Mesothelial cell of epicardium (in vitro differentiated cells): ENCODE measurements at regions not wholly inside any gene's neighbourhood (a gene's known extent, or its start where the extent isn't known, plus 50 kb on each side); places are given as distances from the start of the nearest gene placed in this dataset.
"Not testable (repeated sequence)": the region's sequence is repeated elsewhere in the genome, so short reads cannot be mapped to it uniquely, and the experiment has no call there.

Experiments
- DNase-seq, 2 experiments: peaks; one replicate each; pipeline ENCODE4 v3.0.0; 2021; ENCODE audit warnings: low spot score in 2 of 2; ENCODE audit not compliant: unreplicated experiment in 2 of 2
- H3K27ac Mint-ChIP-seq: 2 replicates; pipeline ENCODE4 v1.8.0; 2021; ENCODE audit warnings: mixed read lengths
- H3K27me3 Mint-ChIP-seq: 2 replicates; pipeline ENCODE4 v1.8.0; 2021; ENCODE audit warnings: low read depth, mixed read lengths
- H3K36me3 Mint-ChIP-seq: 2 replicates; pipeline ENCODE4 v1.8.0; 2021; ENCODE audit warnings: mixed read lengths
- H3K4me1 Mint-ChIP-seq: 2 replicates; pipeline ENCODE4 v1.8.0; 2021; ENCODE audit warnings: mixed read lengths
- H3K4me3 Mint-ChIP-seq: 2 replicates; pipeline ENCODE4 v1.8.0; 2021; ENCODE audit warnings: mild to moderate bottlenecking, moderate library complexity, mixed read lengths
- H3K9me3 Mint-ChIP-seq: 2 replicates; pipeline ENCODE4 v1.8.0; 2021; ENCODE audit warnings: mixed read lengths
- TF ChIP-seq, protein P1 (sequence below): fragments of 200-600 bp; sonication (generic); IDR thresholded peaks from one replicate; pipeline ENCODE4 v1.5.0; 2021; ENCODE audit warnings: antibody characterized with exemption; ENCODE audit not compliant: unreplicated experiment

DNA sequence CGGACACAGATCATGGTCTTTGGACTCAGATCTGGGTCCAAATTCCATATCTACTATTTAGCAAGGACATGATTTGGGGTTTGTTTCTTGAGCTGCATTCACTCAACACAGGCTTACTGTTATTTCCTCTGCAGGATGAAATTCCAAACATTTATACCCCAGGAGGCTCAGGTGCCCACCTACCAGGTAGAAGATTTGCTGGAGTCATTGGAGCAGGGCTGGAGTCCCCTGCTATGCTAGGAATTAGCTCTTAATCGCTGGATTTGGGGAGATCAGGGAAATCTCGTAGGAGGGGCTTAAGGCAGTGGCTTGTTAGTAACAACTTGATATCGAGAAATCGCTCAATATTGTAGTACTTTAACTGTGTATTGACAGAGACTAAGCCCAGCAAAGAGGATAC lies 193.0 kb downstream of the IL20RB start:
- no peak for DNase-seq
- TF ChIP-seq, protein P1, sequence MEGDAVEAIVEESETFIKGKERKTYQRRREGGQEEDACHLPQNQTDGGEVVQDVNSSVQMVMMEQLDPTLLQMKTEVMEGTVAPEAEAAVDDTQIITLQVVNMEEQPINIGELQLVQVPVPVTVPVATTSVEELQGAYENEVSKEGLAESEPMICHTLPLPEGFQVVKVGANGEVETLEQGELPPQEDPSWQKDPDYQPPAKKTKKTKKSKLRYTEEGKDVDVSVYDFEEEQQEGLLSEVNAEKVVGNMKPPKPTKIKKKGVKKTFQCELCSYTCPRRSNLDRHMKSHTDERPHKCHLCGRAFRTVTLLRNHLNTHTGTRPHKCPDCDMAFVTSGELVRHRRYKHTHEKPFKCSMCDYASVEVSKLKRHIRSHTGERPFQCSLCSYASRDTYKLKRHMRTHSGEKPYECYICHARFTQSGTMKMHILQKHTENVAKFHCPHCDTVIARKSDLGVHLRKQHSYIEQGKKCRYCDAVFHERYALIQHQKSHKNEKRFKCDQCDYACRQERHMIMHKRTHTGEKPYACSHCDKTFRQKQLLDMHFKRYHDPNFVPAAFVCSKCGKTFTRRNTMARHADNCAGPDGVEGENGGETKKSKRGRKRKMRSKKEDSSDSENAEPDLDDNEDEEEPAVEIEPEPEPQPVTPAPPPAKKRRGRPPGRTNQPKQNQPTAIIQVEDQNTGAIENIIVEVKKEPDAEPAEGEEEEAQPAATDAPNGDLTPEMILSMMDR, result no peak
- H3K4me1 Mint-ChIP-seq, result no peaks in the 10 kb centered on the region
- no peaks in the 10 kb centered on the region for H3K36me3 Mint-ChIP-seq
- H3K27me3 Mint-ChIP-seq, result no peaks in the 10 kb centered on the region
- no peak overlapping the region for H3K27ac Mint-ChIP-seq
- H3K4me3 Mint-ChIP-seq, result no peak overlapping the region
- no peaks in the 10 kb centered on the region for H3K9me3 Mint-ChIP-seq

DNA sequence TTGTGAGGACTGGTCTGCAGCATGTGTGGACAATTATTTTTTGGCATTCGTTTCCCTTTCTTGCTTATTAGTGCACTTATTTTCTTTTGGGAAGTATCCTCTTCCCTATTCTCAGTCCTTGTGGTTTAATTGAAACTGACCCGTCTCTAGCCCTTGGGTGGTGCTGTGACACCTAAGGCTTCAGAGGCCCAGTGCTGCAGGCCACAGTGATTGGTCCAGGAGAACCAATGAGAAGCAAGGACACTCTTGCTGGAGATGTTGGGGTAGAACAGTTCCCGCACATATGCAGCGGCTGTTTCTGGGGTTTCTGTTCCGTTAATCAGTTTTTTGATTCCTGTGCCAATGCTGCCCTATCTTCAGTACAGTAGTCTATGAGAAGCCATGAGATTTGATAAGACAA lies 195.3 kb downstream of the IL20RB start:
- not testable (repeated sequence) for H3K27me3 Mint-ChIP-seq, H3K4me1 Mint-ChIP-seq, H3K27ac Mint-ChIP-seq, DNase-seq, H3K4me3 Mint-ChIP-seq, H3K9me3 Mint-ChIP-seq, H3K36me3 Mint-ChIP-seq

DNA sequence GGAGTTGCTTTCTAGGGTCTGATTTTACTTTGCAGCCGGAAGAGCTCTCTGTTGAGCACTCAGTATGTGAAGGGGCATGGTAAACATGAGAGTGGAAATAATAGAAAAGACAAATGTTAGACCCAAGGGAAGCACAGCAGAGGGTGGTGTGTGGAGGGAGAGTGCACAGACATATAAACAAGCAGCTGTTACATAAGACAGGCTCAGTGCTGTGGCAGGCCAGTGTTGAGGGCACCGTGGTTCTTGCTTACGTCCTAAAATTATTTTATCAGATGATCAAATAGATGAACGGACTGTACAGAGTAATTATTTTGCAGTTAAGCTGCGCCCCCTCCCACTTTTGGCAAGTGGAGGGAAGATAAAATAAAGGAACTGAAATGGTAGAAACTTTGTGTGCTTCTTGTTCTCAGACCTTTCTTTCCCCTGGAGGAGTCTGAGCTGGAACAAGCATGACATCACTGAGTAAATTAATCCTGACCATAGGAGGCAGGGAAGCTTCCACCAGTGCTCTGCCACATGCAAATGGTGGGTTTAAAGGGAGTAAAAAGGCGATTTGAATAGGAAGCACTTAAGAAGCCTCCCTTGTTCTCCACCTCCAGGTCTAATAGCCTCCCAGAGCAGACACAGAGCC lies 205.6 kb downstream of the IL20RB start:
- no peak for DNase-seq

DNA sequence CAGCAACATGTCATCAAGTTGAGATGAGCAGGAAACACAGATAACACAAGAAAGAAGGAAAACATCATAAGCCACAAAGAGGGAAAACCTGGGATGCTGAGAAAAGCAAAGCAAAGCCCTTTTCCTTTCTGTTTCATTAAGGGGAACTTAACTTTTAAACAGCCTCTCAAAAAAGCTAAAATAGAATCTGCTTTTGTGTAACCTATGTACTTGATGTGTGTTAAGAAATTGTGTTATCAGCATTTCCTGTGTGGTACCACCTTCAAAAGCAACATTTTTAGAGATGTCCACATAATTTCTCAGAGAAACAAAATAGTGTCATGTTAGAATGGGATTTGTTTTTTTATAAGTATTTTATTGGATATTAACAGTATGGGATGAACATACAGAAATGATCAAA lies 206.2 kb downstream of the IL20RB start:
- H3K4me1 Mint-ChIP-seq, result peaks cover 9% of the 10 kb centered on the region
- H3K9me3 Mint-ChIP-seq, result no peaks in the 10 kb centered on the region
- no peaks in the 10 kb centered on the region for H3K27me3 Mint-ChIP-seq
- H3K27ac Mint-ChIP-seq, result no peak overlapping the region
- TF ChIP-seq, protein P1, result no peak
- no peaks in the 10 kb centered on the region for H3K36me3 Mint-ChIP-seq
- DNase-seq, result no peak
- H3K4me3 Mint-ChIP-seq, result no peak overlapping the region

More for the DNA sequence above, 205.6 kb downstream of the IL20RB start:
- no peaks in the 10 kb centered on the region for H3K9me3 Mint-ChIP-seq
- H3K36me3 Mint-ChIP-seq, result no peaks in the 10 kb centered on the region
- H3K27ac Mint-ChIP-seq, result peak overlapping the region; percentile 17
- no peak overlapping the region for H3K4me3 Mint-ChIP-seq
- no peaks in the 10 kb centered on the region for H3K27me3 Mint-ChIP-seq
- TF ChIP-seq, protein P1, result no peak
- H3K4me1 Mint-ChIP-seq, result peaks cover 9% of the 10 kb centered on the region

- Mint-ChIP-seq H3K4me3 (no peak overlapping the region), H3K36me3 (no peaks in the 10 kb centered on the region), H3K4me1 (peaks cover 9% of the 10 kb centered on the region), H3K27ac (no peak overlapping the region), H3K9me3 (peaks cover 4% of the 10 kb centered on the region), H3K27me3 (no peaks in the 10 kb centered on the region)
- no peak for DNase-seq
- TF ChIP-seq, protein P1, result no peak
Observed at GRCh38 chr3:137165117-137165806, 207.5 kb downstream of the IL20RB start.

DNA sequence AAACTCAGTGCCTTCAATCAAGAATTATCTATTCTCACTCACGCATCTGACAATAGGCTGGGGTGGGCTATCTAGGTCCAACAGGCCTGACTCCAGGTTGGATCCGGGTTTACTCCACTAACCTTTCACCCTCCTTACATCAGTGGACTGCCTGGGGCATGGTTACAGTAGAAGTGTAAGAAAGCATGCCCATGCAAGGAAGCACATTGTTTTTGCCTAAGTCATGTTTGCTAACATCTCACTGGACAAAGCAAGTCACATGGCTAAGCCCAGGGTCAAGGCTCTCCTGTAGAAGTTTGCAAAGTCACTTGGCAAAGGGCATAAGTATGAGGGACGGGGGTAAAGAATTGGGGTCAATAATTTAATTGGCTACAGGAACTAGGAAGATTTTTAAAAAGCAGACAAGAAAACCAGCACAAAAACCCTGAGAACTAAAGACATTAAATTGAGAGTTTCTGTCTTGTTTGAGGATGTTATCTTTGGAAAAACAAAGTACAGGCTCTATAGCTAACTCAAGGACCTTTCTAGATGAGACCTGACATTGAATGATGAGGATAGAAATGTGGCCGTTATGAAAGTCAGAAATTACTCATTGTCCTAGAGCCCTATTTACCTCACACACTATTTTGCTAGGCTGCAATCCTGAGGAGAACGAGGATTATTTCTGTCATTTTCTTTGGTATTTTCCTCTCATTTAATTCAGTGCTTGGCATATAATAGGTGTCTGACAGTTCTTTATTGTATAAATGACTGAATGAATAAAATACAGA lies 214.2 kb downstream of the IL20RB start:
- H3K9me3 Mint-ChIP-seq, result peaks cover 6% of the 10 kb centered on the region
- H3K4me3 Mint-ChIP-seq, result no peak overlapping the region
- no peaks in the 10 kb centered on the region for H3K27me3 Mint-ChIP-seq
- H3K27ac Mint-ChIP-seq, result no peak overlapping the region
- TF ChIP-seq, protein P1, result no peak
- H3K36me3 Mint-ChIP-seq, result no peaks in the 10 kb centered on the region
- no peak for DNase-seq
- H3K4me1 Mint-ChIP-seq, result no peaks in the 10 kb centered on the region
